ENCODE measurements at regions not wholly inside any gene's neighbourhood (a gene's known extent, or its start where the extent isn't known, plus 50 kb on each side); places are given as distances from the start of the nearest gene placed in this dataset.
"Not testable (repeated sequence)": the region's sequence is repeated elsewhere in the genome, so short reads cannot be mapped to it uniquely, and the experiment has no call there.

- Histone ChIP-seq H3K4me1 (peaks cover 0 to 8% (median 2%) of the 10 kb centered on the region in 4 donors), H3K4me3 (no peak overlapping the region), H3K9me3 (no peaks in the 10 kb centered on the region), H3K27ac (no peak overlapping the region), H3K27me3 (no peaks in the 10 kb centered on the region), H3K36me3 (no peaks in the 10 kb centered on the region)
- WGBS, 5 donors: 74 to 86% (median 79%) methylated on average over 2 of the region's 2 CpGs
- no peak for DNase-seq
- intact Hi-C loops (cut with DNase I; ENCODE audit: low total_unique reads): no loop called here
- no peak for TF ChIP-seq POLR2A (IDR thresholded peaks at IDR 0.05)
- no peak for TF ChIP-seq CTCF (IDR thresholded peaks at IDR 0.05)
- no peak for TF ChIP-seq EP300 (IDR thresholded peaks at IDR 0.05)
- TF ChIP-seq POLR2AphosphoS5 (IDR thresholded peaks at IDR 0.05): no peak
These were observed 190.8 kb downstream of the FASLG start for GRCh38 chr1:172849653-172850052.

GRCh38 chr1:172851077-172851476 lies 192.2 kb downstream of the FASLG start:
- H3K4me3 ChIP-seq: no peak overlapping the region
- TF ChIP-seq POLR2AphosphoS5 (IDR thresholded peaks at IDR 0.05): no peak
- no peak for TF ChIP-seq CTCF (IDR thresholded peaks at IDR 0.05)
- no peak for TF ChIP-seq EP300 (IDR thresholded peaks at IDR 0.05)
- no peak for TF ChIP-seq POLR2A (IDR thresholded peaks at IDR 0.05)
- no peaks in the 10 kb centered on the region for H3K27me3 ChIP-seq
- 73 to 84% (median 75%) methylated on average over 8 of the region's 8 CpGs for WGBS, 5 donors
- H3K27ac ChIP-seq: peak overlapping the region in 2 of 5 donors; percentile 39 to 49
- no peaks in the 10 kb centered on the region for H3K36me3 ChIP-seq
- H3K9me3 ChIP-seq: no peaks in the 10 kb centered on the region
- peak in 1 of 2 donors; percentile 25 for DNase-seq
- intact Hi-C loops (cut with DNase I; ENCODE audit: low total_unique reads): no loop called here
- H3K4me1 ChIP-seq: no peaks in the 10 kb centered on the region

GRCh38 chr1:172851856-172852255 lies 193.0 kb downstream of the FASLG start:
- Histone ChIP-seq H3K27me3 (no peaks in the 10 kb centered on the region), H3K27ac (peak overlapping the region in 2 of 5 donors; percentile 39 to 49), H3K4me1 (no peaks in the 10 kb centered on the region), H3K36me3 (no peaks in the 10 kb centered on the region), H3K4me3 (no peak overlapping the region), H3K9me3 (no peaks in the 10 kb centered on the region)
- intact Hi-C loops (cut with DNase I; ENCODE audit: low total_unique reads): no loop called here
- TF ChIP-seq EP300 (IDR thresholded peaks at IDR 0.05): no peak
- TF ChIP-seq POLR2A (IDR thresholded peaks at IDR 0.05): no peak
- no peak for TF ChIP-seq POLR2AphosphoS5 (IDR thresholded peaks at IDR 0.05)
- no peak for TF ChIP-seq CTCF (IDR thresholded peaks at IDR 0.05)
- WGBS, 5 donors: 24 to 55% (median 36%) methylated on average over 2 of the region's 2 CpGs
- DNase-seq: no peak

GRCh38 chr1:172855983-172856382 lies 194.8 kb downstream of the TNFSF18 start:
- H3K36me3 ChIP-seq; H3K4me3 ChIP-seq; DNase-seq; H3K4me1 ChIP-seq; intact Hi-C loops (cut with DNase I; ENCODE audit: low total_unique reads); H3K27ac ChIP-seq; H3K27me3 ChIP-seq; H3K9me3 ChIP-seq: not testable (repeated sequence)
- 83 to 95% (median 90%) methylated on average over 9 of the region's 9 CpGs for WGBS, 5 donors

- Histone ChIP-seq H3K36me3 (no peaks in the 10 kb centered on the region), H3K27ac (no peak overlapping the region), H3K9me3 (peaks cover 0 to 6% (median 0%) of the 10 kb centered on the region in 4 donors), H3K4me1 (no peaks in the 10 kb centered on the region), H3K4me3 (no peak overlapping the region), H3K27me3 (no peaks in the 10 kb centered on the region)
- WGBS, 5 donors: 93 to 100% (median 97%) methylated on average over 2 of the region's 2 CpGs
- TF ChIP-seq POLR2AphosphoS5 (IDR thresholded peaks at IDR 0.05): no peak
- DNase-seq: no peak
- intact Hi-C loops (cut with DNase I; ENCODE audit: low total_unique reads): no loop called here
These were observed 187.7 kb downstream of the TNFSF18 start for GRCh38 chr1:172863031-172863430.

All from stomach (tissue), 8 donors.